ENCODE measurements at regions not wholly inside any gene's neighbourhood (a gene's known extent, or its start where the extent isn't known, plus 50 kb on each side); places are given as distances from the start of the nearest gene placed in this dataset.
"Not testable (repeated sequence)": the region's sequence is repeated elsewhere in the genome, so short reads cannot be mapped to it uniquely, and the experiment has no call there.

GRCh38 chr21:23613014-23613413 is 1994.3 kb downstream of the MRPL39 start:
- no peak for DNase-seq (ENCODE audit: low read depth in 2 of 2)

- no peak for DNase-seq (ENCODE audit: low read depth in 2 of 2)
Measured at GRCh38 chr21:23612210-23612609, 1995.1 kb downstream of the MRPL39 start.

- DNase-seq (ENCODE audit: low read depth in 2 of 2): no peak
Measured at GRCh38 chr21:23607782-23608431, 1999.4 kb downstream of the MRPL39 start.

GRCh38 chr21:23601549-23601948 is 2005.7 kb downstream of the MRPL39 start:
- no peak for DNase-seq (ENCODE audit: low read depth in 2 of 2)

GRCh38 chr21:23593582-23593981 is 2013.7 kb downstream of the MRPL39 start:
- DNase-seq (ENCODE audit: low read depth in 2 of 2): no peak

- DNase-seq (ENCODE audit: low read depth in 2 of 2): no peak
Measured at GRCh38 chr21:23585419-23585818, 2021.9 kb downstream of the MRPL39 start.

- no peak for DNase-seq (ENCODE audit: low read depth in 2 of 2)
Measured at GRCh38 chr21:23579573-23579972, 2027.7 kb downstream of the MRPL39 start.

- DNase-seq (ENCODE audit: low read depth in 2 of 2): no peak
Measured at GRCh38 chr21:23578027-23578426, 2029.3 kb downstream of the MRPL39 start.

- no peak for DNase-seq (ENCODE audit: low read depth in 2 of 2)
Measured at GRCh38 chr21:23574932-23575331, 2032.3 kb downstream of the MRPL39 start.

GRCh38 chr21:23548924-23549323 is 2058.4 kb downstream of the MRPL39 start:
- not testable (repeated sequence) for DNase-seq (ENCODE audit: low read depth in 2 of 2)

GRCh38 chr21:23543333-23543732 is 2063.9 kb downstream of the MRPL39 start:
- no peak for DNase-seq (ENCODE audit: low read depth in 2 of 2)

GRCh38 chr21:23542097-23542496 is 2065.2 kb downstream of the MRPL39 start:
- no peak for DNase-seq (ENCODE audit: low read depth in 2 of 2)

- no peak for DNase-seq (ENCODE audit: low read depth in 2 of 2)
Measured at GRCh38 chr21:23541571-23541970, 2065.7 kb downstream of the MRPL39 start.

- no peak for DNase-seq (ENCODE audit: low read depth in 2 of 2)
Measured at GRCh38 chr21:23534850-23535249, 2072.4 kb downstream of the MRPL39 start.

GRCh38 chr21:23531444-23531843 is 2075.8 kb downstream of the MRPL39 start:
- DNase-seq (ENCODE audit: low read depth in 2 of 2): no peak

- DNase-seq (ENCODE audit: low read depth in 2 of 2): no peak
Measured at GRCh38 chr21:23524685-23525084, 2082.6 kb downstream of the MRPL39 start.

GRCh38 chr21:23522751-23523150 is 2084.5 kb downstream of the MRPL39 start:
- DNase-seq (ENCODE audit: low read depth in 2 of 2): no peak

GRCh38 chr21:23507501-23507900 is 2099.8 kb downstream of the MRPL39 start:
- no peak for DNase-seq (ENCODE audit: low read depth in 2 of 2)

- no peak for DNase-seq (ENCODE audit: low read depth in 2 of 2)
Measured at GRCh38 chr21:23496729-23497128, 2110.6 kb downstream of the MRPL39 start.

- no peak for DNase-seq (ENCODE audit: low read depth in 2 of 2)
Measured at GRCh38 chr21:23488245-23488644, 2119.0 kb downstream of the MRPL39 start.

- DNase-seq (ENCODE audit: low read depth in 2 of 2): no peak
Measured at GRCh38 chr21:23480591-23481270, 2126.6 kb downstream of the MRPL39 start.

- DNase-seq (ENCODE audit: low read depth in 2 of 2): no peak
Measured at GRCh38 chr21:23478381-23478780, 2128.9 kb downstream of the MRPL39 start.
